Neural cell (in vitro differentiated cells): ENCODE measurements at regions not wholly inside any gene's neighbourhood (a gene's known extent, or its start where the extent isn't known, plus 50 kb on each side); places are given as distances from the start of the nearest gene placed in this dataset.

ENCODE experiments used
- H2AFZ ChIP-seq: fragments of 200-600, 300-800 bp; sonication (generic), shearing (Covaris generic); 2 replicates; pipeline ENCODE4 v1.6.0; 2014; ENCODE audit warnings: low read depth, mild to moderate bottlenecking, antibody characterized with exemption, low read length, moderate library complexity
- H3F3A ChIP-seq: fragments of 200-600 bp; shearing (Covaris generic); 2 replicates; pipeline ENCODE4 v1.6.1; 2016; ENCODE audit warnings: mild to moderate bottlenecking, moderate library complexity, mixed read lengths, antibody characterized with exemption, low read length; ENCODE audit not compliant: insufficient read depth, poor library complexity, severe bottlenecking
- H3K27ac ChIP-seq: fragments of 200-600, 300-800 bp; sonication (generic), shearing (Covaris generic); 2 replicates; pipeline ENCODE4 v1.5.1; 2014; ENCODE audit warnings: mild to moderate bottlenecking, low read length, moderate library complexity
- H3K27me3 ChIP-seq: fragments of 300-800, 200-600 bp; sonication (generic), shearing (Covaris generic); 2 replicates; pipeline ENCODE4 v1.6.0; 2014; ENCODE audit warnings: mild to moderate bottlenecking, low read depth, low read length, moderate library complexity; ENCODE audit not compliant: insufficient read depth
- H3K36me3 ChIP-seq: fragments of 300-800, 200-600 bp; sonication (generic), shearing (Covaris generic); 2 replicates; pipeline ENCODE4 v1.5.1; 2014; ENCODE audit warnings: mild to moderate bottlenecking, antibody characterized with exemption, low read length, moderate library complexity; ENCODE audit not compliant: insufficient read depth
- H3K4me2 ChIP-seq: fragments of 300-800, 200-600 bp; sonication (generic), shearing (Covaris generic); 2 replicates; pipeline ENCODE4 v1.6.0; 2014; ENCODE audit warnings: mild to moderate bottlenecking, low read length
- H3K4me3 ChIP-seq: fragments of 300-800, 200-600 bp; sonication (generic), shearing (Covaris generic); 2 replicates; pipeline ENCODE4 v1.5.1; 2014; ENCODE audit warnings: mild to moderate bottlenecking, low read length, moderate library complexity
- H3K79me2 ChIP-seq: fragments of 200-600 bp; shearing (Covaris generic); replicated peaks from 2 replicates; pipeline ENCODE4 v1.6.0; 2014; ENCODE audit warnings: mild to moderate bottlenecking, low read length, moderate library complexity; ENCODE audit not compliant: insufficient read depth
- H3K9ac ChIP-seq: fragments of 300-800, 200-600 bp; sonication (generic), shearing (Covaris generic); 2 replicates; pipeline ENCODE4 v1.6.1; 2016; ENCODE audit warnings: mild to moderate bottlenecking, low read length, mixed read lengths
- H3K9me2 ChIP-seq: fragments of 200-600 bp; shearing (Covaris generic); 2 replicates; pipeline ENCODE4 v1.6.1; 2016; ENCODE audit warnings: mild to moderate bottlenecking, low read length, mixed read lengths; ENCODE audit not compliant: insufficient read depth
- H3K9me3 ChIP-seq: fragments of 200-600, 300-800 bp; sonication (generic), shearing (Covaris generic); 2 replicates; pipeline ENCODE4 v1.6.1; 2016; ENCODE audit warnings: mild to moderate bottlenecking, mixed run types, low read length, moderate library complexity, mixed read lengths
- H4K20me1 ChIP-seq: fragments of 200-600 bp; shearing (Covaris generic); 2 replicates; pipeline ENCODE4 v1.6.1; 2016; ENCODE audit warnings: mild to moderate bottlenecking, mixed run types; ENCODE audit not compliant: insufficient read depth
- CTCF ChIP-seq: fragments of 450-650 bp; IDR thresholded peaks from 2 replicates; pipeline ENCODE4 v1.5.1; 2014; ENCODE audit warnings: antibody characterized with exemption, mild to moderate bottlenecking, moderate library complexity; ENCODE audit not compliant: poor library complexity, severe bottlenecking
- EP300 ChIP-seq: fragments of 450-650 bp; conservative IDR thresholded peaks from 2 replicates; pipeline ENCODE4 v1.6.1; 2014; ENCODE audit warnings: antibody characterized with exemption, mild to moderate bottlenecking, moderate library complexity; ENCODE audit not compliant: poor library complexity, severe bottlenecking
- EZH2 ChIP-seq: fragments of 200-600, 300-800 bp; shearing (Covaris generic), sonication (generic); IDR thresholded peaks from 2 replicates; pipeline ENCODE4 v1.6.1; 2014; ENCODE audit warnings: antibody characterized with exemption, low read length, borderline replicate concordance, mild to moderate bottlenecking; ENCODE audit not compliant: insufficient read depth, poor library complexity, severe bottlenecking
- MXI1 ChIP-seq: fragments of 450-650 bp; conservative IDR thresholded peaks from 2 replicates; pipeline ENCODE4 v1.6.1; 2014; ENCODE audit warnings: antibody characterized with exemption, mild to moderate bottlenecking; ENCODE audit not compliant: poor library complexity, severe bottlenecking
- POLR2AphosphoS5 ChIP-seq: IDR thresholded peaks from 2 replicates; pipeline ENCODE4 v1.6.1; 2012
- RAD21 ChIP-seq: fragments of 450-650 bp; conservative IDR thresholded peaks from 2 replicates; pipeline ENCODE4 v1.6.1; 2014; ENCODE audit warnings: antibody characterized with exemption, mild to moderate bottlenecking, moderate library complexity
- REST ChIP-seq: IDR thresholded peaks from 2 replicates; pipeline ENCODE4 v1.6.1; 2012; ENCODE audit warnings: borderline replicate concordance
- SMC3 ChIP-seq: fragments of 450-650 bp; conservative IDR thresholded peaks from 2 replicates; pipeline ENCODE4 v1.6.1; 2014; ENCODE audit warnings: antibody characterized with exemption, mild to moderate bottlenecking, moderate library complexity; ENCODE audit not compliant: poor library complexity
- TAF1 ChIP-seq: IDR thresholded peaks from 2 replicates; pipeline ENCODE4 v1.6.1; 2012; ENCODE audit warnings: low read depth

DNA sequence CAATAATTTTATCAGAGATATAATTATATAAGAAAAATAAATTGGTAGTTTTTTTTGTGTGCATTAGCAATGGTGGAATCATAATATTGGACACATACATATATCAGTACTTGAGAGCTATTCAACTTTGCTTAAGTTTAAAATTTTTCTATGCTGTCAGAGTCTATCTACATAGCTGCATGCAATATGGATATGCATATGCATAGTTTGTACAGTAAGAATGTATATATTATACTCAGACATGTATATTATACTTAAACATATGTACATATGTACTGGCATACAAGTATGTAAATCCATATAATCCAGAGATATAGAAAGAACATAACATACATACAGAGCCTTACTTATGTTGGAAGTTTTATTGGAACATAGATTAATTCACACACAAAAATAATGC is 1043.2 kb downstream of the EFNB2 start:
- Histone ChIP-seq H3K9ac (no peak overlapping the region), H3K36me3 (no peaks in the 10 kb centered on the region), H4K20me1 (no peaks in the 10 kb centered on the region), H3K27ac (no peak overlapping the region), H3K9me2 (no peaks in the 10 kb centered on the region), H3K9me3 (no peaks in the 10 kb centered on the region), H3F3A (no peaks in the 10 kb centered on the region), H3K27me3 (no peaks in the 10 kb centered on the region), H3K4me2 (no peak overlapping the region), H2AFZ (no peak overlapping the region), H3K4me3 (no peak overlapping the region), H3K79me2 (no peaks in the 10 kb centered on the region)
- TF ChIP-seq MXI1 (no peak), CTCF (no peak), REST (no peak), EZH2 (no peak), SMC3 (no peak), TAF1 (no peak), EP300 (no peak), POLR2AphosphoS5 (no peak), RAD21 (no peak)

- no peaks in the 10 kb centered on the region for H4K20me1 ChIP-seq
- no peaks in the 10 kb centered on the region for H3F3A ChIP-seq
- no peaks in the 10 kb centered on the region for H3K27me3 ChIP-seq
- no peaks in the 10 kb centered on the region for H3K9me2 ChIP-seq
- H3K79me2 ChIP-seq = no peaks in the 10 kb centered on the region
- H3K9ac ChIP-seq = no peak overlapping the region
- no peak overlapping the region for H3K4me3 ChIP-seq
- TF ChIP-seq CTCF = no peak
- TF ChIP-seq TAF1 = no peak
- no peak for TF ChIP-seq MXI1
- TF ChIP-seq POLR2AphosphoS5 = no peak
- no peak for TF ChIP-seq RAD21
- no peak for TF ChIP-seq EP300
- no peak for TF ChIP-seq EZH2
- no peak for TF ChIP-seq REST
- TF ChIP-seq SMC3 = no peak
- no peak overlapping the region for H3K27ac ChIP-seq
- H2AFZ ChIP-seq = no peak overlapping the region
- H3K9me3 ChIP-seq = no peaks in the 10 kb centered on the region
- H3K36me3 ChIP-seq = no peaks in the 10 kb centered on the region
- no peak overlapping the region for H3K4me2 ChIP-seq
These were observed 1044.1 kb downstream of the EFNB2 start for GRCh38 chr13:105491345-105491744.
